AG04450 (cell line): ENCODE measurements at regions not wholly inside any gene's neighbourhood (a gene's known extent, or its start where the extent isn't known, plus 50 kb on each side); places are given as distances from the start of the nearest gene placed in this dataset.
"Not testable (repeated sequence)": the region's sequence is repeated elsewhere in the genome, so short reads cannot be mapped to it uniquely, and the experiment has no call there.

Experiments used
- CTCF ChIA-PET: fragments of 300-600, 350-600 bp; formaldehyde crosslinking; extraction: SDS; loops from one replicate; lab custom pipeline; 2022; ENCODE audit warnings: antibody characterized with exemption, inconsistent platforms; lab: Charles Lee
- POLR2A ChIA-PET: fragments of 350-600 bp; formaldehyde crosslinking; extraction: SDS; loops from one replicate; lab custom pipeline; 2021; ENCODE audit warnings: antibody characterized with exemption, inconsistent platforms; lab: Yijun Ruan, JAX
- DNase-seq: peaks from one replicate; pipeline ENCODE4 v3.0.0-alpha.2; 2011; ENCODE audit warnings: low read depth, low spot score
- H3K27ac ChIP-seq: one replicate; pipeline ENCODE4 v1.5.1; 2012; ENCODE audit warnings: low read depth, low read length, control low read depth
- H3K27me3 ChIP-seq: one replicate; pipeline ENCODE4 v1.6.0; 2012; ENCODE audit warnings: low read length; ENCODE audit not compliant: control insufficient read depth, insufficient read depth
- H3K4me3 ChIP-seq: 2 replicates; pipeline ENCODE4 v1.5.1; 2011; ENCODE audit warnings: mild to moderate bottlenecking, low read depth, low read length, control low read depth
- H3K9me3 ChIP-seq: 2 replicates; pipeline ENCODE4 v1.5.1; 2012; ENCODE audit warnings: low read length; ENCODE audit not compliant: control insufficient read depth, insufficient read depth
- TF ChIP-seq, protein P1 (sequence below): IDR thresholded peaks from 2 replicates; pipeline ENCODE4 v1.5.1; 2011; ENCODE audit warnings: low read depth, low read length, control low read depth, inconsistent platforms

DNA sequence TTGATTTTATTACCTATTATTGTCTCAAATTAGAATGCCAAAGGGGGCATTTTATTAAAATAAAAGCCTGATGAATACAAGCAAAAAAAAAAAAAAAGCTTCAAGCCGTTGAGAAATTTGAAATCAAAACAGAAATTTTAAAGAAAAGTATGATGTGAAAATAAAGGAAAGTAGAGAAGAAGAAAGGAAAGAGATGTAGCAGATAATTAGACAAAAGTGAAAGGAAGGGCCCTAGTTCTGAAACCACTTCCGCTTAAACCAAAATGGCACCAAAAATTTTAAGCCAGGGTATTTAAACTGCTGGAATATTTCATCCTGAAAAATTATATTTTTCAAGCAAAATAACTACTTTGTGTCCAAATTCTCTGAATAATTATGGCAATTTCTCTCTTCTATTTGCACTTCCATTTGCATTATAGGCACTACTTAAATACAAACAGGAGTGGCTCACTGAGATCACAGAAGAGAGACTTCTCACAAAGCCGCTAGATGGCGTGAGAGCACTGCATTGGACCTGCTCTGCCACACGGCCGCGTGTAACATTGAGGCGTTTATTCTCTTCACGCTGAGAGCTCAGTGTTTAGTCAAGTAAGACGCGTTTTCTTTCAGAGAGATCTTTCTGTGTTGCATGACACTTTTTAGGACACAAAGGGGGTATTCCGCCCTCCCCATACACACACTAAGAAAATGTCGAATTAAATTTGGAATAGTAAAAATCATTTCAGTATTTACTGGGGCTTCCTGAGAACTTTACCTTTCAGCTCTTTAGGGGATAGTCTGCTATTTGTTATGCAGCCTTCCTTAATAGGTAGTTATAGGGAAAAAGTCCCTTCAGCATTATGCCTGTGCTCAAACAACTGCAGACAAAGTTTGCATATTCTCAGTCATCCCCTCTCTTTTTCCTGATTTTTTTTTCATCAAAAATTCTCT, 368.4 kb upstream of the CCNH start:
- Histone ChIP-seq H3K4me3 (no peak overlapping the region), H3K9me3 (no peaks in the 10 kb centered on the region), H3K27me3 (no peaks in the 10 kb centered on the region), H3K27ac (no peak overlapping the region)
- CTCF ChIA-PET: interaction anchor here (0.6 to 7.3 kb wide), 38 partner anchors 10 to 1667 kb away, joined by 3 to 281 read pairs (median 4); no protein-coding TSS in a partner anchor
- TF ChIP-seq, protein P1, sequence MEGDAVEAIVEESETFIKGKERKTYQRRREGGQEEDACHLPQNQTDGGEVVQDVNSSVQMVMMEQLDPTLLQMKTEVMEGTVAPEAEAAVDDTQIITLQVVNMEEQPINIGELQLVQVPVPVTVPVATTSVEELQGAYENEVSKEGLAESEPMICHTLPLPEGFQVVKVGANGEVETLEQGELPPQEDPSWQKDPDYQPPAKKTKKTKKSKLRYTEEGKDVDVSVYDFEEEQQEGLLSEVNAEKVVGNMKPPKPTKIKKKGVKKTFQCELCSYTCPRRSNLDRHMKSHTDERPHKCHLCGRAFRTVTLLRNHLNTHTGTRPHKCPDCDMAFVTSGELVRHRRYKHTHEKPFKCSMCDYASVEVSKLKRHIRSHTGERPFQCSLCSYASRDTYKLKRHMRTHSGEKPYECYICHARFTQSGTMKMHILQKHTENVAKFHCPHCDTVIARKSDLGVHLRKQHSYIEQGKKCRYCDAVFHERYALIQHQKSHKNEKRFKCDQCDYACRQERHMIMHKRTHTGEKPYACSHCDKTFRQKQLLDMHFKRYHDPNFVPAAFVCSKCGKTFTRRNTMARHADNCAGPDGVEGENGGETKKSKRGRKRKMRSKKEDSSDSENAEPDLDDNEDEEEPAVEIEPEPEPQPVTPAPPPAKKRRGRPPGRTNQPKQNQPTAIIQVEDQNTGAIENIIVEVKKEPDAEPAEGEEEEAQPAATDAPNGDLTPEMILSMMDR: peak; percentile 97
- POLR2A ChIA-PET: no interaction called here
- peak; percentile 61 for DNase-seq

DNA sequence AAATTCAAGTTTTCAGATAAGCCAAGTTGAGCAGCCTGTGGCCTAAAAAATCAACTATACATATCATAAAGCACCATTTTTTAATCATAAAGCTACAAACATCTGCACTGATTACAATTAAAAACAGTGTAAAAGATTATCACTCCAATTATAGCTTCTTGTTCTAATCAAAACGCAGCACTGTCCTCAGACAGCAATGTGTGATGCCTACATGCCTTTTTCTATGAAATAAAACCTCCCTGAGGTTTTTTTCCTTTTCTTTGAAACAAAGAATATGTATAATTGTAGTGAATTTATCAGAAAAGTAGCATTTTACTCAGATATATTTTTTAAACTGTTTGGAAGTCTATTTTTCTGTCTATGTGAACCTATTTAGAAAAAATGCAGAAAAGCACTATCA, 366.1 kb upstream of the CCNH start:
- POLR2A ChIA-PET: no interaction called here

DNA sequence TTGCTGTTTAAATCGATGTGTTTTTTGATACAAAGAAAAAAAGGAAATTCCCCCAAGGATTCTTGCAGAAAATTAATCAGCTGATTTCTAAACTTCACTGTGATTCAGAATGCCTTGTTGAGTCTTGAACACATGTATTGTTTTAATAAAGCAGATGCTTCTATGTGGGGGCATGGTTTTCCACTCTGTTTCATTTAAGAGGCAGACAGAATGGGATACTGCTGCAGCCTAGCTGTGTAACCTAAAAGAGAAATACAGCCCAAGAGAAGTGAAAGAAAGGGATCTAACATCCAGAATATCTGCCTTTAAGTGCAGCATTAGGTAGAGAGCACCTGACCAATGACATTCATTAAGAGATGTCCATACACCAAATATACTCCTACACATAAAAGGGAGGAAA, 365.1 kb upstream of the CCNH start:
- Histone ChIP-seq H3K4me3 (no peak overlapping the region), H3K9me3 (no peaks in the 10 kb centered on the region), H3K27me3 (no peaks in the 10 kb centered on the region), H3K27ac (no peak overlapping the region)
- ChIA-PET CTCF (interaction anchor here (0.5 to 7.3 kb wide), 5 partner anchors 903 to 948 kb away, joined by 3 to 281 read pairs (median 37); no protein-coding TSS in a partner anchor), POLR2A (no interaction called here)
- TF ChIP-seq, protein P1: no peak
- no peak for DNase-seq

More for the DNA sequence above, 366.1 kb upstream of the CCNH start:
- Histone ChIP-seq H3K4me3 (no peak overlapping the region), H3K27ac (no peak overlapping the region), H3K9me3 (no peaks in the 10 kb centered on the region), H3K27me3 (no peaks in the 10 kb centered on the region)
- TF ChIP-seq, protein P1: no peak
- no peak for DNase-seq
- CTCF ChIA-PET: interaction anchor here (1.3 to 7.3 kb wide), 4 partner anchors 28 to 947 kb away, joined by 3 to 281 read pairs (median 89); no protein-coding TSS in a partner anchor

DNA sequence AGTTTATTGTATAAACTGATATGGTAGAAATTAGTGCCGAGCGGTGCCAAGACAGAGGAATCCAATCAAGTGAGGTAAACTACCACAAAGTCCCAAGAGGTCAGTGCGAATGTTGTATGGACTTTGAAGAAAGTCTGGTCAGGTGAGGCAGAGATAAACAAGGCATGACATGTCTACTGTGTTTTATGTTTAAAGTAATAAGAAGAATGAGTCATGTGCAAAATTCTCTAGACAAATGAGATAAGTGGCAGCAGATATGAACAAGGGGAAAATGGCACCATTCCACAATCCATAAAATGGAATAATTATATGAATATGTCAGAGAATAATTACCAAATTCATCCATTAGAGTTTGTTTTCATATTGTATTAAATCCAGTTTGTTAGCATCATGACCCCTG, 364.1 kb upstream of the CCNH start:
- TF ChIP-seq, protein P1: no peak
- DNase-seq: no peak
- CTCF ChIA-PET: interaction anchor here (5.2 to 7.3 kb wide), 2 partner anchors 914 to 949 kb away, joined by 141 to 281 read pairs; no protein-coding TSS in a partner anchor
- H3K27ac ChIP-seq: no peak overlapping the region
- H3K9me3 ChIP-seq: no peaks in the 10 kb centered on the region
- POLR2A ChIA-PET: no interaction called here
- H3K27me3 ChIP-seq: no peaks in the 10 kb centered on the region
- no peak overlapping the region for H3K4me3 ChIP-seq

DNA sequence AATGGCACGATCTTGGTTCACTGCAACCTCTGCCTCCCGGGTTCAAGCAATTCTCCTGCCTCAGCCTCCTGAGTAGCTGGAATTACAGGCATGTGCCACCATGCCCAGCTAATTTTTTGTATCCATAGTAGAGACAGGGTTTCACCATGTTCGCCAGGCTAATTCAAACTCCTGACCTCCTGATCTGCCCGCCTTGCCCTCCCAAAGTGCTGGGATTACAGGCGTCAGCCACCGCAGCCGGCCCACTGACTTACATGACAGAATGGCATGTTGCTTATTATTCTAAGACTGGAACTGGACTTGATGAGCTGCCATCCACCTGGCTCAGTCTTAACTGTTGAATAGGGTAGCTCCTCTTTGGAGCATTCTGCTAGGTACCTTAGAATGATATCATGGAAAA, 363.6 kb upstream of the CCNH start:
- DNase-seq, POLR2A ChIA-PET, H3K4me3 ChIP-seq, H3K27me3 ChIP-seq, H3K9me3 ChIP-seq, H3K27ac ChIP-seq: not testable (repeated sequence)
- CTCF ChIA-PET: interaction anchor here (0.8 kb wide), 2 partner anchors 915 to 948 kb away, joined by 3 to 4 read pairs; no protein-coding TSS in a partner anchor
